GM21528 (cell line): ENCODE measurements at regions not wholly inside any gene's neighbourhood (a gene's known extent, or its start where the extent isn't known, plus 50 kb on each side); places are given as distances from the start of the nearest gene placed in this dataset.

Source experiments
- ATAC-seq: cut with Tn5 transposase; IDR thresholded peaks from one replicate; pipeline ENCODE4 v1.9.1; 2021; ENCODE audit warnings: mild to moderate bottlenecking, moderate library complexity; ENCODE audit not compliant: unreplicated experiment, low FRiP score

GRCh38 chr18:41706301-41706700, 248.7 kb upstream of the PIK3C3 start:
- ATAC-seq, result no peak

DNA sequence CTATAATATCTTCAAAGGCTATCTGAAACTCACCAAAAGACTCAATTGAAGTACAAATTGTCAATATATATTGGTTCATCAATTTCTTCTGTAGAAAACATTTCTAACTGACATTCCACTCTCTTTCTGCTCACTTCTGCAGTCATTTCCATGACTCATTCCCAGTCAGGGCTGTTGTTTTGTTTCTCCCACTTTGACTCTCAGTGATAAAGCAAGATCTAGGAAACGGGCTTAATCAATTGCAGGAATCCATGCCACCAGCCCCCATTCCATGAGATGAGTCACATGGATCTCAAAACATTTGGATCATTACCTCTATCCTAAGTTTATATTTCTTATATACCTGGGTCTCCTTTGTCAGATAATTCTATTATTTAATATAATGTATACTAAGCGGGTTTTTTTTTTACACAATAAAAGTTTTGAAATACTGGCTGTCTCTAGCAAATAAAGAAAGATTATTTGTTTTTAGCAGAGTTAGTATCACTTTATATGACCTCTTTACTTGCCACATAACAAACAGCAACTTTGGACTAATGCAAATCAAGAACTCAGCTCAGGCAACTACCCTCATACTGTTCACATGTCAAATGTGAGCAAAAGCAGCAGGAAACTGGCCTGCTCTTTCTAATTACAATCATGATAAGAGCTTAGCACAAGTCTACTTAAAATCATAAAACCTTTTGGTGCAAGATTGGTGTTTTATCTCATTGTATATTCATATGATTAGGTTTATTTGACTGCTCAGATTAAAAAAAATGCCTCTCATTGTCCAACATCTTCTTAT, 251.1 kb upstream of the PIK3C3 start:
- no peak for ATAC-seq

DNA sequence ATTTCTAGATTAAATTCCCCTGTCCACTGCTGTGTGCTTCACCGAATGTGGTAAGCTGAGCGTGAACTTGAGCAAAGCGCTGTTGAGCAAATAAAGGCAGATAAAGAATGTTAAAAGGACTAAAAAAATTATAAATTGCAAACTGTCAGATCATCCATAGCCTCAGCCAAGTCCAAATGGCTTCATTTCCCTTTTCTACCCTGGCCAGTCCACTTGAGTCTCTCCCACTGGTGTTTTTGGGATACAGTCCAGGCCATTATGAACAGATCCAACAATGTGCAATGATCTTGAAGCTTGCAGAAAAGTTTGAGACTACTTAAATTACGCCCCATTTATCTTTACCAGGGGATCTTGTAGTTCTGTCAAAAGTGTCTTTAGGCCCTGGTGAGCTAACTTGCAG, 254.6 kb upstream of the PIK3C3 start:
- ATAC-seq, result no peak

GRCh38 chr18:41695441-41695840, 259.6 kb upstream of the PIK3C3 start:
- ATAC-seq, result no peak

GRCh38 chr18:41693008-41693407, 262.0 kb upstream of the PIK3C3 start:
- no peak for ATAC-seq

- ATAC-seq, result no peak
Measured at GRCh38 chr18:41690332-41691127, 264.5 kb upstream of the PIK3C3 start.

- ATAC-seq, result no peak
Measured at GRCh38 chr18:41687138-41687537, 267.9 kb upstream of the PIK3C3 start.

GRCh38 chr18:41681138-41681880, 273.7 kb upstream of the PIK3C3 start:
- ATAC-seq, result no peak

- no peak for ATAC-seq
Measured at GRCh38 chr18:41674506-41674905, 280.5 kb upstream of the PIK3C3 start.

DNA sequence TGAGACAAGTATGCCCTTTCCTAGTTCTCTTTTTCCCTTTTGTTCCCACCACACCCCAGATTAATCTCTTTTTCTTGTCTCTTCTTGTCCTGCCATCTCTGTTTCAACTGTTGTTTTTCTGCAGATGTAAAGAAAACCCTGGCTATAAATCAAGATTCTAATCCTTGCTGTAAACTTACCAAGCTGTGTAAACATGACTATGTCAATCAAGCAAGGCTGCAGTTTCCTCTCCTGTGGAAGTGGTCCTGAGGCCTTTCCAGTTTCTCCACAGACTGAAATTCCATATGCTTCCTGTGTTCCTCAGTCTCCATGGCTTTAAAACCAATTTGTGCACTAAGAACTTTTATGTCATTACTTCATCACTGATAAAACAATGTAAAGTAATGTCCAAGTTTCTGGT, 288.8 kb upstream of the PIK3C3 start:
- no peak for ATAC-seq

GRCh38 chr18:41665210-41665609, 289.8 kb upstream of the PIK3C3 start:
- no peak for ATAC-seq

- no peak for ATAC-seq
Measured at GRCh38 chr18:41660654-41661053, 294.4 kb upstream of the PIK3C3 start.

DNA sequence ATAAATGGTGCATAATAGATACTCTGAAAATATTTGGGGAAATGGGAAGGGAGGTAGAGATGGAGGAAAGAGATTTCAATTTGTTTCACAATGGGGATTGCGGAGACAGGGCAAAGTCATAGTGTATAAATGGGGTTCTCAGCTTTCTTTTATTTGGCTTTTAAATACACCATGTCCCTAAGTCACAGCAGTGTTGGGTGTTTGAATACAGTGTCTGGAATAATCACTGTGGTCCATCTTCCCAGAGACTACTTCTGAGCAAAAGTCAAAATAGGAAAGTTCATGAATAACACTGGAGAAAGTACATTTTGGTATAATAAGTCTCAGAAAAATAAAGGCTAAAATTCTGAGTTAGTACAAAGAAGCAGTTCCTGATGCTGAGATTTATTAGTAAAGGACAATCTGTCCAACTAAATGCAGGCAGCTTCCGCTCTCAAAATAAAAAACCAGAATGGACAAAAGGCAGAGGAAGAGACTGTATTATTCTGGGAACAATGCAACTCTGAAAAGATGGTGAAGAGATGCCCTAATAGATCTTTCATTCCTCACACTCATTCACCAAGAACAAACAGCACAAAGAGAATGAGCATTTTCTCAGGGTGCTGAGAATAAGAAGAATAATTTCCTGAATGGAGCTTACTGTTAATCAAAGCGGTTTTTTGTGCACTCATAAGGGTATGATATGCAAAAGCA, 295.4 kb upstream of the PIK3C3 start:
- no peak for ATAC-seq

DNA sequence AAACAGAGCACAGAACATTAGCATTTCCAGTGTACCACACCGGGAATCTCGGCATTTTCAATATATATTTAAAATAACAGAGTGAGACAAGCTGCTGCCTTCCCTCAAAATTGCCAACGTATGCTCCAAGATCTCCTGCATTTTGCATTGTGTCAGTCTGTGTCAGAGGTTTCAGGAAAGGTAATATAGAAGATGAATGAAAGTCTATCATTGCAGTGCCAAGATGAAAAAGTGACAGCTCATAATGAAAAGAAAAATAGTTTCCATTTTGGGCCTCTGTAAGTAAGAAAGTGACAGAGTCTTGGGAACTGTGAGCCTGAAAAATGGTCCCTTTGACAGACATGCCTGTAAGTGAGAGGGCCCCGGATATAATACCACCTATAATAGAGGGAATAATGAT, 297.8 kb upstream of the PIK3C3 start:
- ATAC-seq, result no peak

DNA sequence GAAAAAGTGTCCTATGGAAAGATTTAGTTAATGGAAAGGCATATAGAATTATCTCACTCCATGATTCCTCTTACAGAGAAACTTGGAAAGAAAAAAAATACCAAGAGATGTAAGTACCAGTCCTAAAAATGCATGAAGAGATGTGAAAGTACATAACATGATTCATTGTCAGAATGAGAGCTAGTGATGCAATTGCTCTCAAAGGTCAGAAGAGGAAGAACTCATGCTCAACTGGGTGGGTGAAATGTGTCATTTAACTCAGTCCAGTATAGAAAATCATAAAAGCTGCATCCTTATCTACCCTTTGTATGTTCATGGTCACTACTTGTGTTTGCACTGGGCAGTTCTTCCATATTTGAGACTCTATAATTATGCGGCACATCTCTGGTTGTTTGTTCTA, 300.0 kb upstream of the PIK3C3 start:
- ATAC-seq, result no peak

DNA sequence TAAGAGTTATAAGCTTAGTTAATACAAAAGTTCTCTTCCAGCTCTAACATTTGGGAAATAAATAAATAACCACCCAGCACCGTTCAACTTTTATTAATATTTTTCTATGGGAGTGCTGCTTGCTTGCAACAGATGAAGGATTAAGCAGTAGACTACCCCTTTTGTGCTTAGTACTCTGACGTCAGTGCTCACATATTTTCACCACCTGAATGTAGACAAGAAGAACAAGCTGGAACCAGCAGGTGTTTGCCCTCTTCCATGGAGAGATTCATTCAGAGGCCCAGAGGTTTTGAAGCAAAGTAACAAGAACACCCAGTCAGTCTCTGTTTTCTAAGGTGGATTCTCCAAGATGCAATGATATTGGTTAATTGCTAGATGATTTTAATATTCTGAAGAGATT, 307.1 kb upstream of the PIK3C3 start:
- no peak for ATAC-seq

- ATAC-seq, result no peak
Measured at GRCh38 chr18:41646915-41647620, 308.0 kb upstream of the PIK3C3 start.

DNA sequence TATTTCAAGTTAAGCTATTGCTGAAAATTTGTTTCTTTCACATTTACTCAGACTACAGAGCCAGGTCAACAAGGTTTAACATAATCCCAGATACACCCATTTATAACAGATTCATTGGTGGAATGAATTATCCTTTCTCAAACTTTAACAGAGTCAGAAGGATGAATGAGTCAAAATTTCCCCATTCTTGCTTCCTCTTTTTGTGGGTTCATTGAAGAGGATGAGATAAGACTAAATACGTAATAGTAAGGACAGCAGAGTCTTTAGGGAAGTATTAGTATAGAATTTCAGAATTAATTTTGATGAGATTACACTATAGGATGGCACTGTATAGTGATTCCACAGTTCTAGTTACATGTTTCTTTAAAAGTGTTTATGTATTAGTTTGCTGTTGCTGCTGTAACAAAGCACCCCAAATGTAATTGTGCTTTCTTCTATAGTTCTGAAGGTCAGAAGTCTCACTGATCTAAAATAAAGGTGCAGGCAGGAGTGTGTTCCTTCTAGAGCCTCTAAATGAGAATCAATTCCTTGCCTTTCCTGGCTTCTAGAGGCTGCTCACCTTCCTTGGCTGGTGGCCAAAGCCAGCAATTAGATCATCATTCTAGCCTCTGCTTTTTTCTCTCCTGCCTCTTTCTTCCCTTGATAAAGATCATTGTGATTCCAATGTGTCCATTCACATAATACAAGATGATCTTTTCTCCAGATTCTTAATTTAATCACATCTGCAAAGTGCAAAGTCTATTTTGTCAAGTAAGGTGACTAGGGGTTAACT, 309.3 kb upstream of the PIK3C3 start:
- no peak for ATAC-seq

GRCh38 chr18:41644466-41644865, 310.6 kb upstream of the PIK3C3 start:
- ATAC-seq, result no peak
